ACC112 (cell line): ENCODE measurements at regions not wholly inside any gene's neighbourhood (a gene's known extent, or its start where the extent isn't known, plus 50 kb on each side); places are given as distances from the start of the nearest gene placed in this dataset.
"Not testable (repeated sequence)": the region's sequence is repeated elsewhere in the genome, so short reads cannot be mapped to it uniquely, and the experiment has no call there.

Source experiments
- H2AFZ ChIP-seq: fragments of 200-600 bp; sonication (generic); one replicate; pipeline ENCODE4 v1.6.0; 2017; ENCODE audit warnings: antibody characterized with exemption, low read length; ENCODE audit not compliant: unreplicated experiment
- H3K27ac ChIP-seq: fragments of 200-600 bp; sonication (generic); 2 replicates; pipeline ENCODE4 v1.5.1; 2014; ENCODE audit warnings: low read depth, mild to moderate bottlenecking, antibody characterized with exemption, low read length, moderate library complexity
- H3K27me3 ChIP-seq: fragments of 200-600 bp; sonication (generic); 2 replicates; pipeline ENCODE4 v1.6.1; 2014; ENCODE audit warnings: mild to moderate bottlenecking, antibody characterized with exemption, low read length, moderate library complexity, mixed read lengths; ENCODE audit not compliant: insufficient read depth
- H3K36me3 ChIP-seq: fragments of 200-600 bp; sonication (generic); 2 replicates; pipeline ENCODE4 v1.6.1; 2016; ENCODE audit warnings: mild to moderate bottlenecking, antibody characterized with exemption, low read length, moderate library complexity, mixed read lengths; ENCODE audit not compliant: insufficient read depth
- H3K4me1 ChIP-seq: fragments of 200-600 bp; sonication (generic); one replicate; pipeline ENCODE4 v1.6.1; 2016; ENCODE audit warnings: low read length, mixed read lengths; ENCODE audit not compliant: insufficient read depth, unreplicated experiment, control insufficient read depth
- H3K4me3 ChIP-seq: fragments of 200-600 bp; sonication (generic); 2 replicates; pipeline ENCODE4 v1.5.1; 2014; ENCODE audit warnings: mild to moderate bottlenecking, low read depth, low read length
- H3K79me2 ChIP-seq: fragments of 200-600 bp; sonication (generic); one replicate; pipeline ENCODE4 v1.6.0; 2016; ENCODE audit warnings: low read length; ENCODE audit not compliant: control insufficient read depth, unreplicated experiment, insufficient read depth

- H3K36me3 ChIP-seq, result no peaks in the 10 kb centered on the region
- H3K4me3 ChIP-seq, result no peak overlapping the region
- no peaks in the 10 kb centered on the region for H3K27me3 ChIP-seq
- H3K27ac ChIP-seq, result peak overlapping the region; percentile 26
- no peaks in the 10 kb centered on the region for H3K4me1 ChIP-seq
- no peaks in the 10 kb centered on the region for H3K79me2 ChIP-seq
- no peak overlapping the region for H2AFZ ChIP-seq
Observed at GRCh38 chr4:27397886-27398285, 537.2 kb downstream of the STIM2 start.

- Histone ChIP-seq H3K79me2 (no peaks in the 10 kb centered on the region), H3K4me1 (no peaks in the 10 kb centered on the region), H2AFZ (no peak overlapping the region), H3K36me3 (no peaks in the 10 kb centered on the region), H3K27me3 (no peaks in the 10 kb centered on the region), H3K4me3 (no peak overlapping the region), H3K27ac (no peak overlapping the region)
Observed at GRCh38 chr4:27398631-27399310, 538.1 kb downstream of the STIM2 start.

DNA sequence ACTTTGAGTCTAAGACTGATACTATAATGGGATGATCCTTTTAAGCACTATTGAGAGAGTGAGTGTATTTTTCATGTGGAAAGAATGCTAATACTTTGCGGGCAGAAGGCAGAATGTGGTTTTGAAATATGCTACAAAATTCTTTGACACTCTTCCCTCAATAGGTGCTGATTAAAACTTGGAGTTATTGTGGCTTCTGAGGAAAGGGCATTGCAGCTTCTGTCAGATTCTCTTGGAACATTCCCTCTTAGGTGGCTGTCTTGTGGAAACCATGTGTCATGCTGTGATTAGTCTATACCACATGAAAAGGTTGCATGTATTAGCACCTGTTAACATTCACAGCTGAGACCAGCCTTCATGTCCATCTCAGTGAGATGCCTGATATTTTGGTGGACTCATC is 547.0 kb downstream of the STIM2 start:
- H3K4me3 ChIP-seq, result no peak overlapping the region
- no peaks in the 10 kb centered on the region for H3K36me3 ChIP-seq
- no peaks in the 10 kb centered on the region for H3K4me1 ChIP-seq

DNA sequence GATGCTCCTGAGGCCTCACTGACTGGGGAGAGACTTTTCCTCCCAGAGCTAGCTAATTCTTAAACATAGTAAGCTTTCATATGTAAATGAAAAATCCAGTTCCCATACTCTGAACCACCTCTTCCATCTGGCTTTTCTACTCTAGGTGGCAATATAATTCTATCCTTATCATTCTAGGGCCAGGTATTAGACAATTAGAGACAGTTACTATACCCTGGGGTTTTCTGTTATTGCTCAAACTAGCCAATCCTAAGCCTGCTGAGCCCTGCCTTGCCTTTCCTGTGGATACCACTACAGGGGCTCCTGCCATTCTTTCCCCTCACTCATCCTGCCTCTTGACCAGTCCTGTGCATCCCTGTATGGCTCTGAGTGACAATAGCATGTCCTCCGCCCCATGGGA is 552.0 kb downstream of the STIM2 start:
- Histone ChIP-seq H3K4me1 (no peaks in the 10 kb centered on the region), H3K36me3 (no peaks in the 10 kb centered on the region), H3K79me2 (no peaks in the 10 kb centered on the region), H2AFZ (no peak overlapping the region), H3K27me3 (no peaks in the 10 kb centered on the region), H3K4me3 (no peak overlapping the region), H3K27ac (no peak overlapping the region)

More for the DNA sequence above, 547.0 kb downstream of the STIM2 start:
- Histone ChIP-seq H2AFZ (no peak overlapping the region), H3K27ac (no peak overlapping the region), H3K79me2 (no peaks in the 10 kb centered on the region), H3K27me3 (no peaks in the 10 kb centered on the region)

DNA sequence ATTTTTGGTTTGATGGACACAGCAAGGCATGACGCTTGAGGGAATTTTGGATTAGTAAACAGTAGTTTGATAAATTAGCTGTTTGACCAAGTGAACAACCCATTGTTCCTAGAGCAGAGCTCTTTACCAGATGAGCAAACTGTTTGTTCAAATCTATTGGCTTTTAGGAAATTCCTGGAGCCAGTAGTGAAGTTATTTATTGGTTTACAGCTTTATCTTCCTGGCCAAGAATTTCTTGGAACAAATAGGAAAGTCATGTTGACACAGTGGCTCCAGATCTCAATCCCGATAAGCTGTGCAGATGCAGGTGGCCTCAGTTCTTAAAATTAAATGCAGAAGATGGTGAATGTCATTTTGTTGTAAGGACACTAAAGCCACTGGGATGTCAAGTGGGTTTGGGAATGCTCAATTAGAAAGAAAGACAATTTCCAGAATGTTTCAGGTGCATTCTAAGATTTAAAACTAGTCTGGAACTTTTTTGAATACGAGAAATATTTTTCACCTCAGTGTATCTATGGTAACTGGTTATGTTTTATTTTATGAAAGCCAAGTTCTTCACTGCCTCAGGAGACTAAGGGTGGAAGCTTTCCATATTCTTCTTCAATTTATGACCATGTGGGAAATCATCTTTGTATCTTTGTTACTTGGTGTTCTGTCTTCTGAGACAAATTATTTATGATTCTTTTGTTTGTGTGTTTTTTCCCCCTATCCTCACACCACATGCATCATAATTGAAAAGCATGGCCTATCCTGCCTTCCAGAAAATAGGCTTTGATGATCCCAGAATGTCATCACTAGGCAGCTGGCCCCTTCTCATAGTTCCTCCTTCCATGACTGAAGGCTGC is 554.5 kb downstream of the STIM2 start:
- Histone ChIP-seq H3K4me3 (no peak overlapping the region), H3K4me1 (no peaks in the 10 kb centered on the region), H3K36me3 (no peaks in the 10 kb centered on the region), H2AFZ (no peak overlapping the region), H3K27me3 (no peaks in the 10 kb centered on the region), H3K27ac (no peak overlapping the region), H3K79me2 (no peaks in the 10 kb centered on the region)

- Histone ChIP-seq H3K4me3 (no peak overlapping the region), H3K4me1 (no peaks in the 10 kb centered on the region), H3K79me2 (no peaks in the 10 kb centered on the region), H2AFZ (no peak overlapping the region), H3K27me3 (no peaks in the 10 kb centered on the region), H3K27ac (no peak overlapping the region), H3K36me3 (no peaks in the 10 kb centered on the region)
Observed at GRCh38 chr4:27428661-27429060, 568.0 kb downstream of the STIM2 start.

GRCh38 chr4:27429364-27429871 is 568.8 kb downstream of the STIM2 start:
- no peak overlapping the region for H2AFZ ChIP-seq
- no peaks in the 10 kb centered on the region for H3K36me3 ChIP-seq
- no peaks in the 10 kb centered on the region for H3K4me1 ChIP-seq
- H3K4me3 ChIP-seq, result no peak overlapping the region
- no peaks in the 10 kb centered on the region for H3K79me2 ChIP-seq
- no peaks in the 10 kb centered on the region for H3K27me3 ChIP-seq
- no peak overlapping the region for H3K27ac ChIP-seq

DNA sequence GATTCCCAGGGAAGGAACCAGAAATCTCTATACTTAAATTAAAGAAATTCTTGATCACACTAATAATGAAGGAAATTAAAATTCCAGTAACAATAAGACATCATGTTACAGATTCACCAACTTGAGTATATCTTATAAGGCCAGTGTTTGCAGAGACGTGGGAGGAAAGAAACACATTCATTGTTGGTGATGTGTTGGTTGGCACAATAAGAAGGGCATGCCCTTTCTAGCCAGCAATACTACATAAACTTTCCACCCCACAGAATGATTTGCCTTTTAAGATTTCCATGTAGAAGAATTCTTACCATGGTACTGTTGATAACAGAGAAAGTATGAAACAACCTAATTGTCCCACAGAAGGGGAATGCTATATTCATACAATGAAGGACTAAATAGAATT is 581.5 kb downstream of the STIM2 start:
- Histone ChIP-seq H3K4me1 (no peaks in the 10 kb centered on the region), H3K4me3 (no peak overlapping the region), H2AFZ (no peak overlapping the region), H3K27ac (no peak overlapping the region), H3K79me2 (no peaks in the 10 kb centered on the region), H3K27me3 (no peaks in the 10 kb centered on the region), H3K36me3 (no peaks in the 10 kb centered on the region)

- not testable (repeated sequence) for H3K36me3 ChIP-seq, H2AFZ ChIP-seq, H3K4me3 ChIP-seq, H3K27ac ChIP-seq, H3K27me3 ChIP-seq, H3K79me2 ChIP-seq, H3K4me1 ChIP-seq
Observed at GRCh38 chr4:27442661-27443060, 582.0 kb downstream of the STIM2 start.

DNA sequence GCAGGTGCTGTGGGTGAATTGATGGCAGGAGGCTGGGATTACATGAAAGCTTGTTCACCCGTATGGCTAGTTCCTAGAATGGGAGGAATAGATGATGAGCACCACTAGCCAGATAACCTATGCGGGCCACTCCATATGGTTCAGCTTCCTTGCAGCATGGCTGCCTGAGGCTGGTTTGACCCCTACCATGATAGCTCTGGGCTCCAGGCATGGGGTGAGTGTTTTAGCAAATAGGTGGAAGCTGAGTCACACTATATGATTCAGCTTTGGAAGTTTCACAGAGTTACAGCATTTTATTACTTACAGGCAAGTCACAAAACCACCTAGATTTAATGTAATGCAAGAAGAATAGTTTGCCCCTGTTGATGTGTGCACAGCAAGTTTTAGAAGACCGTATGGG is 603.2 kb downstream of the STIM2 start:
- Histone ChIP-seq H3K4me1 (no peaks in the 10 kb centered on the region), H3K4me3 (no peak overlapping the region), H3K79me2 (no peaks in the 10 kb centered on the region), H3K27me3 (no peaks in the 10 kb centered on the region), H3K27ac (no peak overlapping the region), H3K36me3 (no peaks in the 10 kb centered on the region), H2AFZ (no peak overlapping the region)

DNA sequence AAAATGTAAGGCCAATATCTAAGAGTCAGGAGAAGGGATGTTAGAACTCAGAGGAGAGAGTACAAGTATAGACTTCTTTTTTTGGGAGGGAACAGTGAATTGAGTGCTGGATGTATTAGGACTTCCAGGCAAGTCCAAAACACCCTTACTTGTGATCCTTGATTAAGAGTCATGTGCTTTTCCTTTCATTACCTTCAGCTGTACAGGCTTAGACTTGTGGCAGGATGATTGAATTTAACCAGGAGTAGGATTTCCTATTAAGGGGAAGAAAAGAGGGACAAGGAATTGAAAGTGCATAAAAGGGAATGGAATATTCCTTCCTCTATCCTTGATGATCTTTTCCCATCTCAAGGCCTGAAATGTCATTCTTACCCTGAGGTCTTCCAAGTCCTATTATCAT is 606.7 kb downstream of the STIM2 start:
- H3K4me3 ChIP-seq, result no peak overlapping the region
- H3K27me3 ChIP-seq, result no peaks in the 10 kb centered on the region
- H3K36me3 ChIP-seq, result no peaks in the 10 kb centered on the region
- no peak overlapping the region for H2AFZ ChIP-seq
- no peak overlapping the region for H3K27ac ChIP-seq
- H3K4me1 ChIP-seq, result no peaks in the 10 kb centered on the region
- H3K79me2 ChIP-seq, result no peaks in the 10 kb centered on the region
